ENCODE measurements at regions not wholly inside any gene's neighbourhood (a gene's known extent, or its start where the extent isn't known, plus 50 kb on each side); places are given as distances from the start of the nearest gene placed in this dataset.
"Not testable (repeated sequence)": the region's sequence is repeated elsewhere in the genome, so short reads cannot be mapped to it uniquely, and the experiment has no call there.

DNA sequence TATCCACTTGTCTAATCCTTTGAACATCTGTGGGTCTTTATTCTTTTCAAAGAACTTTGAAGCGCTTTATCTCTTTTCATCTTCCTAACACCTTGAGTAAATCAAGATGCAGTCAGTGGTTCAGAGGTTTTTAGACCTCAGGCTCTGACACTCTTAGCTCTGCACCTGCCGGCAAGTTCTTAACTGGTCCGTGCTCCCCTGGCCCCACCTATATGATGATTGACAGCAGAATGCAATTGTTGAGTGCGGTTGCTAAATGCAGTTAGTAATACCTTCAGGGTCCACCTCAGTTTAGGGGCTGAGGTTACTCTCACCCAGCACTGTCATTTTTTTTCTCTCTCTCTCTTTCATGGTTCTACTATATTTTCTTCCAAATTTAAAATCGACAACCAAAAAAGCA is 854.2 kb upstream of the AUTS2 start:
- no peaks in the 10 kb centered on the region for H3K36me3 Mint-ChIP-seq
- H3K9me3 Mint-ChIP-seq: peaks cover 4% of the 10 kb centered on the region
- H3K27me3 Mint-ChIP-seq: no peaks in the 10 kb centered on the region
- ATAC-seq (no peak), DNase-seq (ENCODE audit: low spot score) (no peak)
- H3K4me3 Mint-ChIP-seq: no peak overlapping the region
- no peak overlapping the region for H3K27ac Mint-ChIP-seq
- H3K4me1 Mint-ChIP-seq (ENCODE audit: low read depth in 2 of 2): no peaks in the 10 kb centered on the region

DNA sequence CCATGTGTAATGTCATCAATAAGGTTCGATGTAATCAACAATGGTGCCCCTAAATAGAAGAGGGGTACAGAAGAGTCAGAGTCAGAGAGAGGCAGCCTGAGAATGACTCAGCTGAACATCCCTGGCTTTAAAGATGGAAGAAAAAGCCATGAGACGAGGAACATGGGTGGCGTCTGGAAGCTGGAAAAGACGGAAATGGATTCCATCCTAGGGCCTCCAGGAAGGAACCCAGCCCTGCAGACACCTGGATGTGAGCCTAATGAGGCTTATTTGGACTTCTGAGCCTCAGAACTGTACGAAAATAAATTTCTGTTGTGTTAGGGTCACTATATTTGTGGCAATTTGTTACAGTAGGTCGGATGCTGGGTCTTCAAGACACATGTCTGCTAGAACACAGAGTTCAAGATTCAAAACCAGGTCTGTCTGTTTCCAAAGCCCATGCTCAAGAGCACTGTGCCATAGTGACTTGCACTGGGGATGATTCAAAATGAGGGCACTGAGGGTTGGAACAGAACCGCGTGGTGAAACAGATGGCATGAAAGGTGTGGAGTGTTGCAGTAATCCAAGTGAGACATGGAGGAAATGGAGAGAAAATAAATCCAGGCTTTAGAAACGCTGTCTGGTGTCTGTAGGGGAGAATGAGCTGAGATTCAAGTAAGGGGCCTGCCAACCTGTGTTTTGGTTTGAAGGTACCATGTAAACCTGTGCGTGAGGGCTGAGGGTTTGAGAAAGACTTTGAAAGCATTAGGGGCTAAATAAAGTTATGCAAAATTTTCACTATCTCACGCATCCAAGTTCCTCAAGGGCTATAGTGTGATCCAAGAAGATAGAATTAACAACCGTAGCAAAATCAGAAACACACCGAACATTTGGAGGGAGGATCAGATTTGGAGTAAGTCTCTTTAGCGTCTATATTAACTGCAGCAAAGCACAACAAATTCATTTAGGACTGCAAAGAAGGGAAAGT is 849.1 kb upstream of the AUTS2 start:
- Mint-ChIP-seq H3K9me3 (peaks cover 9% of the 10 kb centered on the region), H3K36me3 (no peaks in the 10 kb centered on the region), H3K27me3 (no peaks in the 10 kb centered on the region), H3K4me3 (no peak overlapping the region), H3K4me1 (ENCODE audit: low read depth in 2 of 2) (no peaks in the 10 kb centered on the region), H3K27ac (no peak overlapping the region)
- no peak for DNase-seq (ENCODE audit: low spot score)
- ATAC-seq: no peak

DNA sequence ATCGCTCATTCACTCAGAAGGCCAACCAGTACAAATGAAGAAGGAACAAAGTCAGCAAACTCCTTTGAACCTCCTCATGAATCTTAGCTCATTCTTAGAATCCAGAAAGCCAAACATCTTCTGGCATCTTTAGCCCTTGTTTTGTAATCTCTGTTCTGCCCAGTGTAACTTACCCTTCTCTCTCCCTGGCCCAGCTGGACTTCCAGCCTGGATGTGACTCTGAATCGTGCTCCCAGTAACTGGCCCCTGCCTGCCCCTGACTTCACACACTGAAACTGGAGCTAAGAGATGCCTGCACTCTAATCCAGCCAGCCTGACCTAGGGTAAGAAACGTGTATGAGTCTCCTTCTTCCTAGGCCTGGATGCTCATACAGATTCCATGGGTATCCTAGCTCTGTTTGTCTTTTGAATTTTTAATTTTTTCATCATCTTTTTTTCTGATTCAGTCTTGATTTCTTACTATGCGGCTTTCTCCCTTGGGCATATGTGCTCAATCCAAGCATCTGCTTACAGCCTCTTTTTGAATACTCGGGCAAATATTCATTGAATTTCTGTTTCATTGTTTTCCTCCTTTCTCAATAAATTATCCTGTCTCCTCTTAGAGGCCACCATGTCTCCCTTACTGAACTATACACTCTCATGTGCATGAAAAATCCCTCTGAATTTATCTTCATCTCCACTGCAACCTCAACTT is 845.6 kb upstream of the AUTS2 start:
- H3K4me1 Mint-ChIP-seq (ENCODE audit: low read depth in 2 of 2): no peaks in the 10 kb centered on the region
- H3K9me3 Mint-ChIP-seq: peaks cover 10% of the 10 kb centered on the region
- no peak for ATAC-seq
- no peak overlapping the region for H3K4me3 Mint-ChIP-seq
- DNase-seq (ENCODE audit: low spot score): no peak
- no peaks in the 10 kb centered on the region for H3K36me3 Mint-ChIP-seq
- H3K27ac Mint-ChIP-seq: no peak overlapping the region
- no peaks in the 10 kb centered on the region for H3K27me3 Mint-ChIP-seq

DNA sequence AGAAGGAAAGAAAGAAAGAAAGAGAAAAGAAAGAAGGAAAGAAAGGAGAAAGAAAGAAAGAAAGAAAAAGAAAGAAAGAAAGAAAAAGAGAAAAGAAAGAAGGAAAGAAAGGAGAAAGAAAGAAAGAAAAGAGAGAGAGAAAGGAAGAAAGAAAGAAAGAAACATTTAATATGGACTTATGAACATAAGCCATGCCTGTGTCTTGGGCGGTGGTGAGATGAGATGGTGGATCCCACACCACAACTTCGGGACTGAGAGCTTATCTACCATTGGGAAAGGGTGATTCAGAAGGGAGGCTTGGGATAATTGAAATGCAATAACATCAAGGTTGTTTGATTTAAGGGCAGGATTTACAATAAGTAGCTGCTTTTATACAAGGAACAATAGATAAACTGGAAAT is 843.9 kb upstream of the AUTS2 start:
- no peaks in the 10 kb centered on the region for H3K4me1 Mint-ChIP-seq (ENCODE audit: low read depth in 2 of 2)
- DNase-seq (ENCODE audit: low spot score): no peak
- no peak overlapping the region for H3K4me3 Mint-ChIP-seq
- H3K27ac Mint-ChIP-seq: no peak overlapping the region
- peaks cover 6% of the 10 kb centered on the region for H3K9me3 Mint-ChIP-seq
- no peaks in the 10 kb centered on the region for H3K27me3 Mint-ChIP-seq
- ATAC-seq: no peak
- no peaks in the 10 kb centered on the region for H3K36me3 Mint-ChIP-seq

DNA sequence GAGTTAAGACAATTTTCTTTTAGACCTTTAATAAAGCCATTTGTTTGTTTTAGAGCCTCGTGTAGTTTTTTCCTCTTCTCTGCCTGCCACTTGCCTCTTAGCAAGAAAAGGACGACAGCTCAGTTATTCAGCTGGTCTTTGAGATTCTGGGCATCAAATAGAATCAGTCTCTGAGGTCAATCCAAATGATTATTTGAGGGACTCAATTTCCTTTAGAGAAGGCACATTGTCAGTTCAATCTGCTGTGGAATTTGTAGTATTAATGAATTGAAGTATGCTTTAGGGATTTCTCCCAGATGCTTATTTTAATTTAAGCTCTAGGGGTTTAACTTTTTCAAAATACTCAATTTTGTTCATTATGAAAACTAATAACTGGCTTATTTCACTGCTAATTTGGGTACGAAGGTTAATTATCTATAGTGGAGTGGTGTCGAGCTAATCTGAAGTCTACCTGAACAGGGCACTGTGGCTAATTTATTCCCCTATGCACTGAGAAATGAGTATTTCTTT is 841.2 kb upstream of the AUTS2 start:
- no peak overlapping the region for H3K27ac Mint-ChIP-seq
- ATAC-seq (no peak), DNase-seq (ENCODE audit: low spot score) (no peak)
- H3K4me3 Mint-ChIP-seq: no peak overlapping the region
- H3K9me3 Mint-ChIP-seq: peaks cover 9% of the 10 kb centered on the region
- no peaks in the 10 kb centered on the region for H3K27me3 Mint-ChIP-seq
- H3K36me3 Mint-ChIP-seq: no peaks in the 10 kb centered on the region
- no peaks in the 10 kb centered on the region for H3K4me1 Mint-ChIP-seq (ENCODE audit: low read depth in 2 of 2)

DNA sequence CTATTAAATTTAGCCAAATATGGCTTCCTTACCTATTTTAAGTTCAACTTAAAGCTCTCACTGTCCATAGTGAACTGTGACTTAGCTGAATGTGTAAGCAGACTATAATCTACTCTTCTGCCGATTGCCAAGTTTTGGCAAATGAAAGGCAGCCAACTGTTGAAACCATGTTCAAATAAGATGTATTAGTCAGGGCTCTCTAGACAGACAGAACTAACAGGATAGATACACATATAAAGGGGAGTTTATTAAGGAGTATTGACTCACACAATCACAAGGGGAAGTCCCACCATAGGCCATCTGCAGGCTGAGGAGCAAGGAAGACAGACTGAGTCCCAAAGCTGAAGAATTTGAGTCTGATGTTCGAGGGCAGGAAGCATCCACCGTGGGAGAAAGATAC is 837.7 kb upstream of the AUTS2 start:
- no peaks in the 10 kb centered on the region for H3K4me1 Mint-ChIP-seq (ENCODE audit: low read depth in 2 of 2)
- no peak for DNase-seq (ENCODE audit: low spot score)
- no peak overlapping the region for H3K4me3 Mint-ChIP-seq
- H3K36me3 Mint-ChIP-seq: no peaks in the 10 kb centered on the region
- ATAC-seq: no peak
- no peak overlapping the region for H3K27ac Mint-ChIP-seq
- no peaks in the 10 kb centered on the region for H3K27me3 Mint-ChIP-seq
- H3K9me3 Mint-ChIP-seq: peaks cover 6% of the 10 kb centered on the region

DNA sequence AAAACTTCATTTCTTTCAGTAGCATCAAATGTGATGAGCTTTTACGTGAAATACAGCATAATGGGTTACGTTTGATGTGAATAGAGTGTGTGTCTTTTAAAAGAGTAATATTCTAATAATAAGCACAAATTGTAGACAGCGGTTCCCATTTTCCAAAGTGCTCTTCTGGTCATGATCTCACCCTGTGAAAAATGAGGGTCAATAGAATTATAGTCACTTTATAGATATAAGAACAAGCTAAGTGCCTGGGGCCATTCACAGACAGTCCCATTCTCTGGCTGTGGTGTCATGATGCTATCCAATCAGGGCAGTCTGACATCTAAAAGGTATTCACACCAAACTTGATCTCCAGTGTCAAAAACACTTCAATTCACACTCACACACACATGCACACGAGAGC is 830.8 kb upstream of the AUTS2 start:
- Mint-ChIP-seq H3K27ac (no peak overlapping the region), H3K4me3 (no peak overlapping the region), H3K9me3 (peaks cover 6% of the 10 kb centered on the region), H3K27me3 (no peaks in the 10 kb centered on the region), H3K36me3 (peaks cover 6% of the 10 kb centered on the region), H3K4me1 (ENCODE audit: low read depth in 2 of 2) (no peaks in the 10 kb centered on the region)
- DNase-seq (ENCODE audit: low spot score) (no peak), ATAC-seq (no peak)

DNA sequence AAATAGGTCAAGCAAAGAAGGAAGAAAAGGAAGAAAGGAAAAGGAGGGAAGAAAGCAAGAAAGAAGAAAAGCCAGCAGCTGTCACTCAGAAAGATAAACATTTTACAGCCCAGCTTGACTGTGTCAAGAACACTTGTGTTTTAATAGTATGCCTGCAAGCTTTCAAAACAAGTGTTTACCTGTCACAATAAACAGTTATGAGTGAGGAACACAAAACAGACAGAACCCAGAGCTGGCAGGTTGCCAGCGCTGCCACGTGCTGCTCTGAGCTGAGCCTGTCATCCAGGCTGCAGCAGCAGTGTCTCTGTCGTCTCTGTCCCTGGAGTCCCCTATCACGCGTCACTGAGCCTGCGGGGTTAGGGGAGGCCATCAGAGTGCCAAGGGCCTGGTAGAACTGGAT is 827.6 kb upstream of the AUTS2 start:
- H3K27ac Mint-ChIP-seq: no peak overlapping the region
- ATAC-seq (no peak), DNase-seq (ENCODE audit: low spot score) (no peak)
- no peaks in the 10 kb centered on the region for H3K27me3 Mint-ChIP-seq
- peaks cover 6% of the 10 kb centered on the region for H3K9me3 Mint-ChIP-seq
- no peaks in the 10 kb centered on the region for H3K4me1 Mint-ChIP-seq (ENCODE audit: low read depth in 2 of 2)
- no peak overlapping the region for H3K4me3 Mint-ChIP-seq
- peaks cover 6% of the 10 kb centered on the region for H3K36me3 Mint-ChIP-seq

DNA sequence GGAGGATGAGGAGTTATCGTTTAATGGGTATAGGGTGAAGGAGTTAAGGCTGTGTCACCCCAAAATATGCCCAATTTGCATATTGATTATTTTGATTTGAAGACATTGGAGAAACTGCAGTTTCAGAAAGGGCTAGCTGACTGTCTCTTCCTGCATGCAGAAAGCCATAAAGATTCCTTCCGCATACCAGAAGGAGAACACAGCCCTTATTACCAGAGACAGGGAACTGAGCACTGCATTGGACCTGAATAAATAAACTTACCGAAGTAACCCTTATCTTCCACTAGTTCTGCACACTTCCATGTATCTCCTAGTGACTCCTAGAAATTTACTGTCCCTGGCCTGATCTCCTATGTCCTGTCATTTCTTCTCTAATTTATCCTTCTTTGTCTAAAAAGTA is 821.9 kb upstream of the AUTS2 start:
- Mint-ChIP-seq H3K9me3 (peaks cover 6% of the 10 kb centered on the region), H3K27ac (no peak overlapping the region), H3K4me3 (no peak overlapping the region), H3K36me3 (no peaks in the 10 kb centered on the region), H3K4me1 (ENCODE audit: low read depth in 2 of 2) (no peaks in the 10 kb centered on the region), H3K27me3 (no peaks in the 10 kb centered on the region)
- no peak for DNase-seq (ENCODE audit: low spot score)
- no peak for ATAC-seq

DNA sequence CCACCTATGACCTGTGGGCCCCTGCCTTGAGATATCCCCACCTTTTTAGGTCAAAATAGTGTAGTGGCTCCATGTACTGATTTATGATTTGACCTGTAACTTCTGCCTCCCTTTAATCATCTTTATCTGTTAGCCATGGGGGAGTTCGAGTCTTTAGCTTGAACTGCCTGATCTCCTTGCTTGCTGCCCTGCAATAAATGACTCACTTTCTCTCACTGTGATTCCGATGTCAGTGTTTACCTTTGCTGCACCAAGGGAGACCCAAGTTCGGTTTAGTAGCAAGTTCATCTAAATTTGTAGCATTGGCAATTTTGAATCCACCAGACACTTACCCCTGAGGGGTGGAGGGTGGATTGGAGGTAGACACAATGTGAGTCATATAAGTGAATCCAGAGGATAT is 814.6 kb upstream of the AUTS2 start:
- Mint-ChIP-seq H3K4me1 (ENCODE audit: low read depth in 2 of 2) (no peaks in the 10 kb centered on the region), H3K27ac (no peak overlapping the region), H3K36me3 (no peaks in the 10 kb centered on the region), H3K9me3 (peaks cover 6% of the 10 kb centered on the region), H3K27me3 (no peaks in the 10 kb centered on the region), H3K4me3 (no peak overlapping the region)
- ATAC-seq: no peak
- no peak for DNase-seq (ENCODE audit: low spot score)

DNA sequence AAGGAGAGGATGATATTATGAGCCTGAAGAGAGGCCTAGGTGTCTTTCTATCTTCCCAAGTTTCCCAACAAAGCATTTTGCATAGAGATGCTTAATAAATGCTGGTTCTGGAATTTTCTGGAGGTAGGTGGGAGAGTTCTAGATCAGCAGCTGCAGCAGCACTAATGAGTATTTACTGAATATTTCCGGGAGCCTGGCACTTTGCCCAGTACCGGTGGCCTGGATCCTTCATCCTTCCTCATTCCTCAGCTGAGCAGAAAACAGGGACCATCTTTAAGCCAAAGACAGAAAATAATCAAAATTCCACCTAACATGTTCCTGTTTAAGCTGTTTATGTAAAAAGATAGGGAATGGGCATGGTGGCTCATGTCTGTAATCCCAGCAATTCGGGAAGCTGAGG is 813.2 kb upstream of the AUTS2 start:
- ATAC-seq (no peak), DNase-seq (ENCODE audit: low spot score) (no peak)
- Mint-ChIP-seq H3K4me1 (ENCODE audit: low read depth in 2 of 2) (no peaks in the 10 kb centered on the region), H3K36me3 (no peaks in the 10 kb centered on the region), H3K4me3 (no peak overlapping the region), H3K27ac (no peak overlapping the region), H3K27me3 (no peaks in the 10 kb centered on the region), H3K9me3 (no peaks in the 10 kb centered on the region)

DNA sequence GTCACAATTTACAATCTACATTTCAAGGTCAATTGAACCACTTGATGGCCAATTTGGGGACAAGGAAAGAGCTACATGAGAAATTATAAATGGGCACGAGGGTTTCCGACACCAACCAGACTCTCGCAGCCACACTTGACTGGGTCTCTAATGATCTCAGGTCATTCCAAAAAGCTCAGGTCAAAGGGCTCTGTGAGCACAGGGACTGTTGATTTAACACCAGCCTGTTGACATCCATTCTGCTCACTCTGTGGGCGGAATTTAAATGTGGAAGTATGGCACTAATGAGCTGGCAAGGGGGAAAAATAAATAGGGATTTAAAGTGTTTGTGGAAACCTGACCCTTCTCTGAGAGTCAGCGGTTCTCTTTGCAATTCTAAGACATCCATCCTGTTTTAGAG is 810.7 kb upstream of the AUTS2 start:
- no peaks in the 10 kb centered on the region for H3K36me3 Mint-ChIP-seq
- no peaks in the 10 kb centered on the region for H3K27me3 Mint-ChIP-seq
- no peak overlapping the region for H3K27ac Mint-ChIP-seq
- no peak for DNase-seq (ENCODE audit: low spot score)
- no peaks in the 10 kb centered on the region for H3K4me1 Mint-ChIP-seq (ENCODE audit: low read depth in 2 of 2)
- no peak overlapping the region for H3K4me3 Mint-ChIP-seq
- H3K9me3 Mint-ChIP-seq: peaks cover 4% of the 10 kb centered on the region
- ATAC-seq: no peak

DNA sequence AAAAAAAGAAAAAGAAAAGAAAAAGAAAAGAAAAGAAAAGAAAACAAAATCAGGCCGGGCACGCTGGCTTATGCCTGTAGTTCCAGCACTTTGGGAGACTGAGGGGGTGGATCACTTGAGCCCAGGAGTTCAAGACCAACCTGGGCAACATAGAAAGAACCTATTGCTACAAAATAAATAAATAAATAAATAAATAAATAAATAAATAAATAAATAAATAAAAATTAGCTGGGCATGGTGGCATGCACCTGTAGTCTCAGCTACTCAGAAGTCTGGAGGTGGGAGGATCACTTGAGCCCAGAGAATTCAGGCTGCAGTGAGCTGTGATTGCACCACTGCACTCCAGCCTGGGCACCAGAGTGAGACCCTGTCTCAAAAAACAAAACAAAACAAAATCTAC is 809.7 kb upstream of the AUTS2 start:
- H3K9me3 Mint-ChIP-seq; H3K4me3 Mint-ChIP-seq; H3K27ac Mint-ChIP-seq; H3K27me3 Mint-ChIP-seq; DNase-seq (ENCODE audit: low spot score); H3K4me1 Mint-ChIP-seq (ENCODE audit: low read depth in 2 of 2); ATAC-seq; H3K36me3 Mint-ChIP-seq: not testable (repeated sequence)

DNA sequence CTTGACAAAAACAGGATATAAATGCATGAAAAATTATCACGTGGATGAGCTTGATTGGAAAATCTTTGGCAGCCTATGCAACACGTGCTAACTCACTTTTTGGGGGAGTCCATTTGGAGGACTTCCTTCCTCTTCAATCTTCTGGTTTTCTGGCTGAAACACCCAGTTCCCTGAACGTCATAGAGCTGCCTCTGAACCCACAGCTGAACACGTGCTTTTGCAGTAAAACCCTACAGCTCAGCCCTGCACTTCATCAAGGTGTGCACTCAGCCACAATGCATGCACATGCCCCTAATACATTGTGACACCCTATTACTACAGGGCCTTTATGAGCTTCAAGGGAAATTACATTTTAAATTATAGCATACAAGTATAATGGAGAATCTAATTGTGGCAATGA is 808.7 kb upstream of the AUTS2 start:
- Mint-ChIP-seq H3K27me3 (no peaks in the 10 kb centered on the region), H3K9me3 (peaks cover 4% of the 10 kb centered on the region), H3K27ac (no peak overlapping the region), H3K4me3 (no peak overlapping the region), H3K4me1 (ENCODE audit: low read depth in 2 of 2) (no peaks in the 10 kb centered on the region), H3K36me3 (no peaks in the 10 kb centered on the region)
- no peak for DNase-seq (ENCODE audit: low spot score)
- ATAC-seq: no peak
